Upper lobe of right lung (tissue), 1 donor: ENCODE measurements at regions not wholly inside any gene's neighbourhood (a gene's known extent, or its start where the extent isn't known, plus 50 kb on each side); places are given as distances from the start of the nearest gene placed in this dataset.

Source experiments
- ATAC-seq: fragments of 200-7000 bp; cut with Tn5 transposase; one replicate; pipeline ENCODE4 v1.9.1; 2020; ENCODE audit warnings: mild to moderate bottlenecking, moderate library complexity
- DNase-seq: peaks from one replicate; pipeline ENCODE4 v3.0.0-alpha.2; 2020
- H3K27ac ChIP-seq: fragments of 200-600 bp; one replicate; pipeline ENCODE4 v1.8.0; 2022
- H3K27me3 ChIP-seq: fragments of 200-600 bp; one replicate; pipeline ENCODE4 v1.8.0; 2022; ENCODE audit warnings: mild to moderate bottlenecking
- H3K36me3 ChIP-seq: fragments of 200-600 bp; one replicate; pipeline ENCODE4 v1.8.0; 2022
- H3K4me1 ChIP-seq: fragments of 200-600 bp; one replicate; pipeline ENCODE4 v1.8.0; 2022
- H3K4me3 ChIP-seq: fragments of 200-600 bp; one replicate; pipeline ENCODE4 v1.8.0; 2022; ENCODE audit warnings: mild to moderate bottlenecking
- H3K9me3 ChIP-seq: fragments of 200-600 bp; one replicate; pipeline ENCODE4 v1.8.0; 2022
- intact Hi-C: fragments of 100-400 bp; cut with DNase I; formaldehyde crosslinking; loops from one replicate; pipeline ENCODE4 v1.11.0; 2022
- TF ChIP-seq, protein P1 (sequence below): fragments of 200-600 bp; IDR thresholded peaks from one replicate; pipeline ENCODE4 v1.8.0; 2022; ENCODE audit warnings: antibody characterized with exemption
- donor health status: DM: no; HTN: yes; CAD: no; lungs with severe emphysema.

DNA sequence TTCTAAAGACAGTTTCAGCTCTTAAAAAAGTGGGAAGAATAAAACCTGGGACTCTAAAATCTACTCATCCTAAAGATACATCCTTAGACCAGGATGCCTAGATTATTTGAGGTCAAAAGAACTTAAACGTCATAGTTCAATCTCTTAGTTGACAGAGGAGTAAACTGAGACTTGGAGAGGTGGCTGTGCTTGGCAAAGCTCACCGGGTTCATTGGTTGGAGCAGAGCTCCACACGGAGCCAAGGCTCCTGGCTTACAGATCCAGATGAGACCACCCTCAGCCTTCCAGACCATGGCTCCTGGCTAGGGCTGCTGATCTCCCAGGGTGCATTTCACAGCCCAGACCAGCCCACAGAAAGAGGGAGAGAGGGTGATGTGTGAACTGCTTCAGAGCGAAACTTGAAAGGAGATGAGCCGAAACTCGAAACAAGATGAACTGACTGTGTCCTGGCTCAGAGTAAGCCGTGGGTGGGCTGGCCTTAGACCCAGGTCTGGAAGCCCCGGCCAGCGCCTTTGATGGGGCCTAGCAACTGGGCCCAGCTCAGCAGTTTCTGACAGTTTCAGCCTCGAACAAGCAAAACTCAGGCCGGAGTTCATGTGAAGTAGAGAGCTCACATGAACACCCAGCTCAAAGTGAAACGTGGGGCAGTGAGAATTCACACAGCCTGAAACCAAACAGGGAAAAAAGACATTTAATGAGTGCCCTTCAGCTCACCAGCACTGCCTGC is 1044.8 kb downstream of the BCL11B start:
- intact Hi-C loops: no loop called here
- Histone ChIP-seq H3K36me3 (no peaks in the 10 kb centered on the region), H3K27me3 (no peaks in the 10 kb centered on the region), H3K27ac (no peak overlapping the region), H3K9me3 (no peaks in the 10 kb centered on the region), H3K4me1 (no peaks in the 10 kb centered on the region), H3K4me3 (no peak overlapping the region)
- TF ChIP-seq, protein P1, sequence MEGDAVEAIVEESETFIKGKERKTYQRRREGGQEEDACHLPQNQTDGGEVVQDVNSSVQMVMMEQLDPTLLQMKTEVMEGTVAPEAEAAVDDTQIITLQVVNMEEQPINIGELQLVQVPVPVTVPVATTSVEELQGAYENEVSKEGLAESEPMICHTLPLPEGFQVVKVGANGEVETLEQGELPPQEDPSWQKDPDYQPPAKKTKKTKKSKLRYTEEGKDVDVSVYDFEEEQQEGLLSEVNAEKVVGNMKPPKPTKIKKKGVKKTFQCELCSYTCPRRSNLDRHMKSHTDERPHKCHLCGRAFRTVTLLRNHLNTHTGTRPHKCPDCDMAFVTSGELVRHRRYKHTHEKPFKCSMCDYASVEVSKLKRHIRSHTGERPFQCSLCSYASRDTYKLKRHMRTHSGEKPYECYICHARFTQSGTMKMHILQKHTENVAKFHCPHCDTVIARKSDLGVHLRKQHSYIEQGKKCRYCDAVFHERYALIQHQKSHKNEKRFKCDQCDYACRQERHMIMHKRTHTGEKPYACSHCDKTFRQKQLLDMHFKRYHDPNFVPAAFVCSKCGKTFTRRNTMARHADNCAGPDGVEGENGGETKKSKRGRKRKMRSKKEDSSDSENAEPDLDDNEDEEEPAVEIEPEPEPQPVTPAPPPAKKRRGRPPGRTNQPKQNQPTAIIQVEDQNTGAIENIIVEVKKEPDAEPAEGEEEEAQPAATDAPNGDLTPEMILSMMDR: no peak
- no peak for DNase-seq
- ATAC-seq: no peak

DNA sequence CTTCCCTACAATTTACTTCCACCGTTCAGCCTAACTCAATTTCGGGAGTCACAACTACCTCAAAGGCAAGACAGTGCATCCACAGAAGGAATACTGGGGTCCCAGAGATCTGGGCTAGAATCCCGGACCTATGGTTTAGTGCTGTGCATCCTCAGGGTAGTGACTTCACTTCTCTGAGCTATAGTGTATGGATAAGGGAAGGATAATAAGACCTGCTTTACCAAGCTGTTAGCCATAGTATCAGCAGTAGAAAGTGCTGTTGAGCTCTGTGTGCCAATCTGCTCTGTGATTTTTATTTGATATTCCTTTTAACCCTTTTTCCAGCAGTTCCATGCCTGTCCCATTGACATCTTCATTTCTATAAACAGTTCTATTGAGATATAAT is 1044.3 kb downstream of the BCL11B start:
- intact Hi-C loops: no loop called here
- DNase-seq: no peak
- Histone ChIP-seq H3K9me3 (no peaks in the 10 kb centered on the region), H3K27me3 (no peaks in the 10 kb centered on the region), H3K4me1 (no peaks in the 10 kb centered on the region), H3K36me3 (no peaks in the 10 kb centered on the region), H3K4me3 (no peak overlapping the region), H3K27ac (no peak overlapping the region)
- no peak for ATAC-seq
- TF ChIP-seq, protein P1: no peak

DNA sequence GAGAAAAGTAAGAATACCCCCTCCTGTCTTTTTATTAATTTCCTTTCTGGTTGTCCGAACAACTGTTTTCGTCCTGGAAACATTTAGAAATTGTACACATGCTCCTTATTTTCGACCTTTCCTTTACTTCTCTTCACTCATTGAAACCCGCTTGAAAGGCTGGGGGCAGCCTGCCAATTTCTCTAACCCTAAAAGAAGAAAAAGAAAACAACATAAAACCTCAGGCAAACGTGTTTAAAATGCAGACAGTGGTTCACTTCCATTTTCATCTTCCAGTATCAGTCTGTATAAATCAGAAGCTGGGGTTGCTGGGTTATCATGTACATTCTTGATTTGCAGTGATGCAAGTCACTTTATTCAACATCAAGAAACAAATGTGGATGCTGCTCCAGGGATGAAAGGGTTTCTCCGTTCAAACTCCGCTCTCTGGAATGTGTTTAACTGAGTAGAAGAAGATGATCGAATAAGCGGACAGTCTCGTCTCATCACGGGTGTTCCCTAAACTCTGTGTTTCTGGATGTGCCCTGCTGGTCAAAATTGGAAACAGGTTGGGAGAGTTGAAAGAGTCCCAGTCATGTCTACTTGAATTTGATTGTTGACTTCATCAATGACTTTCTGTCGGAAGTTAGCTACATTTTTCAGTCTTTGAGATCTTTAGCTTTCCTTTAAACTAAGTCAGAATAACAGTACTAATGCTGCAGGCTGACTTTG is 1042.2 kb downstream of the BCL11B start:
- ATAC-seq (no peak), DNase-seq (no peak)
- Histone ChIP-seq H3K36me3 (no peaks in the 10 kb centered on the region), H3K27ac (no peak overlapping the region), H3K4me3 (no peak overlapping the region), H3K9me3 (no peaks in the 10 kb centered on the region), H3K27me3 (no peaks in the 10 kb centered on the region), H3K4me1 (no peaks in the 10 kb centered on the region)
- TF ChIP-seq, protein P1: no peak
- intact Hi-C loops: no loop called here

DNA sequence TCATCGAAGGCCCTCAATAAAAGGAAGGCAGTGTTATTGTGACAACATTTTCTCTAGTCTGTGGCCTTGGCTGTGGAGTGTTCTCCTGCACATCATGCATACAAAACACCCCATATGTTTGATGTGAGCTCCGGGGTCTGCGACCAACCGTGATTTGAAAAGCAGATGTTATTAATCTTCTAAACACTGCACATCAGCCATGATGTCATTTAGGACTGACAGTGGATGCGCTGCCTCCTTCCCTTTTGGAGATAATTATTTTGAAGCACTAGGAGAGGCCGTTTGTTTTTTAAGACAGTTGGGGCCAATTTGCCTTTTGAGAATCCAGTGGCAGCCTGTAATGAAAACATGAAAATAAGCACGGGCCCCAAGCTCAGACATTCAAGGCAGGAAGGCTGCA is 1041.6 kb downstream of the BCL11B start:
- no peak overlapping the region for H3K4me3 ChIP-seq
- ATAC-seq (no peak), DNase-seq (no peak)
- H3K36me3 ChIP-seq: no peaks in the 10 kb centered on the region
- TF ChIP-seq, protein P1: no peak
- no peak overlapping the region for H3K27ac ChIP-seq
- no peaks in the 10 kb centered on the region for H3K9me3 ChIP-seq
- no peaks in the 10 kb centered on the region for H3K4me1 ChIP-seq
- intact Hi-C loops: no loop called here
- H3K27me3 ChIP-seq: no peaks in the 10 kb centered on the region

DNA sequence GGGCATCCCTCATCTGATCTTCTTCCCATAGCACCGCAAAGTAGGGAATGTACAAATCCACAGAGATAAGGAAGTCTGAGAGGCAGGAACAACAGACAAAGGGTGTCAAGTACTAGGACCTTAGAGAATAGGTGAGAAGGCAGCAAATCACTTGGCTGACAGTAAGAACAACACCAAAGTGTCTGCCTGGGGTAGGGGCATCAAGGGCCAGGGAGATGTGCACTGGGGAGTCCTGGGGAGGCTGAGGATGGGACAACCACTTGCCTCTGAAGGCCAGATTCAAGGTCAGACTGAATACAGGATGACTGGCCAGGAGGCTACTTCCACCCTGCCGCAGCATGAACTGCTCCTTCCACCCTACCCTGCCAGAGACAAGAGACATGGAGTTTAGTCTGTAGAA is 1040.8 kb downstream of the BCL11B start:
- no peak overlapping the region for H3K4me3 ChIP-seq
- TF ChIP-seq, protein P1: no peak
- H3K4me1 ChIP-seq: no peaks in the 10 kb centered on the region
- DNase-seq: no peak
- intact Hi-C loops: no loop called here
- no peaks in the 10 kb centered on the region for H3K36me3 ChIP-seq
- H3K27me3 ChIP-seq: no peaks in the 10 kb centered on the region
- ATAC-seq: no peak
- no peaks in the 10 kb centered on the region for H3K9me3 ChIP-seq
- H3K27ac ChIP-seq: no peak overlapping the region
